Cardiac fibroblast (primary cell): ENCODE measurements at regions not wholly inside any gene's neighbourhood (a gene's known extent, or its start where the extent isn't known, plus 50 kb on each side); places are given as distances from the start of the nearest gene placed in this dataset.
"Not testable (repeated sequence)": the region's sequence is repeated elsewhere in the genome, so short reads cannot be mapped to it uniquely, and the experiment has no call there.

Experiments
- DNase-seq, 2 donors: peaks; one replicate each; pipeline versions ENCODE4 v3.0.0 to v3.0.0-alpha.2; 2010; ENCODE audit warnings: low read depth in 2 of 2
- H3K4me3 ChIP-seq, 2 donors: replicated peaks in 1 of 2; 1 replicate in 1 of 2; 2 replicates in 1 of 2; pipeline ENCODE4 v1.5.1; 2011; ENCODE audit warnings: low read depth in 2 of 2, low read length in 2 of 2, mild to moderate bottlenecking in 2 of 2, moderate library complexity in 1 of 2
- CTCF ChIP-seq: IDR thresholded peaks from one replicate; pipeline ENCODE4 v1.5.1; 2011; ENCODE audit warnings: low read depth, mild to moderate bottlenecking, low read length, inconsistent platforms

- TF ChIP-seq CTCF: no peak
- no peak for DNase-seq
- H3K4me3 ChIP-seq: no peak overlapping the region
These were observed 415.5 kb upstream of the MAN1A1 start for GRCh38 chr6:119764927-119765681.

- no peak overlapping the region for H3K4me3 ChIP-seq
- DNase-seq: no peak
- no peak for TF ChIP-seq CTCF
These were observed 410.5 kb upstream of the MAN1A1 start for GRCh38 chr6:119760046-119760445.

- H3K4me3 ChIP-seq: no peak overlapping the region
- DNase-seq: no peak
- TF ChIP-seq CTCF: no peak
These were observed 408.8 kb upstream of the MAN1A1 start for GRCh38 chr6:119758385-119758784.

GRCh38 chr6:119757467-119757866 lies 407.9 kb upstream of the MAN1A1 start:
- H3K4me3 ChIP-seq: no peak overlapping the region
- DNase-seq: no peak
- no peak for TF ChIP-seq CTCF

- TF ChIP-seq CTCF: no peak
- H3K4me3 ChIP-seq: no peak overlapping the region
- no peak for DNase-seq
These were observed 399.8 kb upstream of the MAN1A1 start for GRCh38 chr6:119749335-119749734.

GRCh38 chr6:119748535-119748934 lies 399.0 kb upstream of the MAN1A1 start:
- not testable (repeated sequence) for H3K4me3 ChIP-seq, DNase-seq

- no peak overlapping the region for H3K4me3 ChIP-seq
- peak; percentile 81 for TF ChIP-seq CTCF
- peak; percentile 61 for DNase-seq
These were observed 392.7 kb upstream of the MAN1A1 start for GRCh38 chr6:119742188-119742803.
